IMR-90 (cell line): ENCODE measurements at regions not wholly inside any gene's neighbourhood (a gene's known extent, or its start where the extent isn't known, plus 50 kb on each side); places are given as distances from the start of the nearest gene placed in this dataset.

Experiments
- ATAC-seq: fragments of 200-7000 bp; cut with Tn5 transposase; 2 replicates; pipeline ENCODE4 v1.9.1; 2020; ENCODE audit warnings: low read depth, mild to moderate bottlenecking, moderate library complexity
- BruUV-seq: library from RNA; stranded (reverse); fragments of 400-500 nt; replicated peaks from 2 replicates; lab custom pipeline; 2021; lab: Mats Ljungman, UMichigan
- CTCF ChIA-PET: fragments of 300-600 bp; formaldehyde crosslinking; extraction: SDS; loops from one replicate; lab custom pipeline; 2021; ENCODE audit warnings: antibody characterized with exemption; lab: Yijun Ruan, JAX
- POLR2A ChIA-PET: fragments of 300-600 bp; sonication (Branson Sonifier 250); formaldehyde crosslinking; loops from one replicate; lab custom pipeline; 2022; ENCODE audit warnings: antibody characterized with exemption; ENCODE audit not compliant: unreplicated experiment; lab: Charles Lee
- DNase-seq: peaks from one replicate; pipeline ENCODE4 v3.0.0; 2013
- H2AFZ ChIP-seq: replicated peaks from 2 replicates; pipeline ENCODE3; 2013; ENCODE audit warnings: low read length, mild to moderate bottlenecking; ENCODE audit not compliant: poor library complexity
- H2AK5ac ChIP-seq: 2 replicates; pipeline ENCODE4 v1.6.1; 2013; ENCODE audit warnings: low read depth, low read length, inconsistent platforms
- H2AK9ac ChIP-seq: replicated peaks from 2 replicates; pipeline ENCODE3; 2013; ENCODE audit warnings: mild to moderate bottlenecking, low read depth, low read length, moderate library complexity; ENCODE audit not compliant: poor library complexity
- H2BK120ac ChIP-seq: 2 replicates; pipeline ENCODE4 v1.6.1; 2013; ENCODE audit warnings: low read depth, low read length, inconsistent platforms
- H2BK15ac ChIP-seq: 3 replicates; pipeline ENCODE4 v1.6.1; 2013; ENCODE audit warnings: low read depth, low read length, inconsistent platforms
- H2BK20ac ChIP-seq: 2 replicates; pipeline ENCODE4 v1.6.1; 2013; ENCODE audit warnings: low read depth, mild to moderate bottlenecking, inconsistent platforms, low read length, moderate library complexity
- H2BK5ac ChIP-seq: 2 replicates; pipeline ENCODE4 v1.6.1; 2013; ENCODE audit warnings: mild to moderate bottlenecking, low read depth, low read length, inconsistent platforms; ENCODE audit not compliant: poor library complexity, severe bottlenecking
- H3K14ac ChIP-seq: replicated peaks from 2 replicates; pipeline ENCODE4 v1.6.1; 2013; ENCODE audit warnings: low read depth, low read length, inconsistent platforms
- H3K18ac ChIP-seq: 2 replicates; pipeline ENCODE4 v1.6.1; 2013; ENCODE audit warnings: low read depth, low read length, control low read depth
- H3K23ac ChIP-seq: 2 replicates; pipeline ENCODE4 v1.6.1; 2013; ENCODE audit warnings: low read depth, low read length, inconsistent platforms
- H3K27ac ChIP-seq: 2 replicates; pipeline ENCODE4 v1.5.1; 2013; ENCODE audit warnings: mild to moderate bottlenecking, control low read depth, low read length; ENCODE audit not compliant: insufficient read depth
- H3K27me3 ChIP-seq: 2 replicates; pipeline ENCODE4 v1.6.1; 2013; ENCODE audit warnings: low read length; ENCODE audit not compliant: control insufficient read depth, insufficient read depth
- H3K36me3 ChIP-seq: 2 replicates; pipeline ENCODE4 v1.6.1; 2013; ENCODE audit warnings: low read length, mixed read lengths; ENCODE audit not compliant: control insufficient read depth, insufficient read depth
- H3K4ac ChIP-seq: 2 replicates; pipeline ENCODE4 v1.6.1; 2013; ENCODE audit warnings: low read depth, low read length, inconsistent platforms
- H3K4me1 ChIP-seq: 2 replicates; pipeline ENCODE4 v1.6.1; 2013; ENCODE audit warnings: low read length, mixed read lengths; ENCODE audit not compliant: control insufficient read depth, insufficient read depth
- H3K4me2 ChIP-seq: 2 replicates; pipeline ENCODE4 v1.6.1; 2013; ENCODE audit warnings: low read depth, mild to moderate bottlenecking, control low read depth, low read length, moderate library complexity
- H3K4me3 ChIP-seq: 2 replicates; pipeline ENCODE4 v1.5.1; 2013; ENCODE audit warnings: low read depth, mild to moderate bottlenecking, control low read depth, low read length, moderate library complexity; ENCODE audit not compliant: insufficient read depth
- H3K56ac ChIP-seq: 2 replicates; pipeline ENCODE4 v1.6.1; 2013; ENCODE audit warnings: low read length, inconsistent platforms; ENCODE audit not compliant: insufficient read depth; ENCODE audit errors: extremely low read depth
- H3K79me1 ChIP-seq, 2 experiments: 2 replicates each; pipeline ENCODE4 v1.6.1; 2013; ENCODE audit warnings: low read length in 2 of 2, inconsistent platforms in 1 of 2, low read depth in 1 of 2
- H3K9ac ChIP-seq: 2 replicates; pipeline ENCODE4 v1.6.1; 2013; ENCODE audit warnings: low read depth, low read length, control low read depth
- H3K9me1 ChIP-seq: 2 replicates; pipeline ENCODE4 v1.6.1; 2013; ENCODE audit warnings: low read length, inconsistent platforms; ENCODE audit not compliant: insufficient read depth
- H3K9me3 ChIP-seq: 2 replicates; pipeline ENCODE4 v1.6.1; 2013; ENCODE audit warnings: low read length; ENCODE audit not compliant: control insufficient read depth, insufficient read depth
- H4K20me1 ChIP-seq: 2 replicates; pipeline ENCODE4 v1.6.1; 2013; ENCODE audit warnings: low read length, inconsistent platforms; ENCODE audit not compliant: insufficient read depth
- H4K5ac ChIP-seq: 2 replicates; pipeline ENCODE4 v1.6.1; 2013; ENCODE audit warnings: mild to moderate bottlenecking, low read depth, low read length, control low read depth
- H4K8ac ChIP-seq, 2 experiments: 2 replicates each; pipeline ENCODE4 v1.6.1; 2013; ENCODE audit warnings: low read depth in 2 of 2, low read length in 2 of 2, control low read depth in 1 of 2, inconsistent platforms in 1 of 2
- H4K91ac ChIP-seq: 2 replicates; pipeline ENCODE4 v1.6.1; 2013; ENCODE audit warnings: low read depth, low read length, inconsistent platforms; ENCODE audit not compliant: insufficient read depth
- BHLHE40 ChIP-seq: fragments of 150-350 bp; IDR thresholded peaks from 2 replicates; pipeline ENCODE4 v1.6.1; 2016; ENCODE audit warnings: mild to moderate bottlenecking, low read depth, low read length
- CEBPB ChIP-seq: IDR thresholded peaks from 2 replicates; pipeline ENCODE4 v1.6.1; 2012; ENCODE audit warnings: low read depth, low read length, improper control_type of control experiment
- CHD1 ChIP-seq: IDR thresholded peaks from 2 replicates; pipeline ENCODE4 v1.6.1; 2012; ENCODE audit warnings: low read depth, low read length, improper control_type of control experiment
- FOS ChIP-seq: fragments of 150-350 bp; IDR thresholded peaks from 2 replicates; pipeline ENCODE4 v1.6.1; 2016; ENCODE audit warnings: low read depth, low read length
- MAFK ChIP-seq: IDR thresholded peaks from 2 replicates; pipeline ENCODE4 v1.6.1; 2012; ENCODE audit warnings: low read depth, low read length, improper control_type of control experiment
- MAZ ChIP-seq: IDR thresholded peaks from 2 replicates; pipeline ENCODE4 v1.6.1; 2012; ENCODE audit warnings: low read depth, mild to moderate bottlenecking, low read length, improper control_type of control experiment, moderate library complexity, borderline replicate concordance
- MXI1 ChIP-seq: IDR thresholded peaks from 2 replicates; pipeline ENCODE4 v1.6.1; 2012; ENCODE audit warnings: low read depth, mild to moderate bottlenecking, low read length, moderate library complexity, borderline replicate concordance
- NFE2L2 ChIP-seq: fragments of 150-350 bp; IDR thresholded peaks from 2 replicates; pipeline ENCODE4 v1.6.1; 2016; ENCODE audit warnings: low read depth, mild to moderate bottlenecking, low read length
- POLR2A ChIP-seq: IDR thresholded peaks from 2 replicates; pipeline ENCODE4 v1.6.1; 2012; ENCODE audit warnings: mild to moderate bottlenecking, low read depth, low read length
- RAD21 ChIP-seq: IDR thresholded peaks from 2 replicates; pipeline ENCODE4 v1.6.1; 2012; ENCODE audit warnings: low read length, improper control_type of control experiment
- RFX5 ChIP-seq: IDR thresholded peaks from 2 replicates; pipeline ENCODE4 v1.8.0; 2012; ENCODE audit warnings: low read depth, mild to moderate bottlenecking, low read length, moderate library complexity
- SMC3 ChIP-seq: fragments of 150-350 bp; IDR thresholded peaks from 2 replicates; pipeline ENCODE4 v1.6.1; 2016; ENCODE audit warnings: low read depth, mild to moderate bottlenecking, antibody characterized with exemption, low read length, moderate library complexity
- WGBS, 2 experiments: methylation state at CpG; one replicate each; pipeline versions ENCODE4 v1.1.5 to v1.1.7; 2013; ENCODE audit warnings: missing lambda C conversion rate in 2 of 2; ENCODE audit not compliant: insufficient read length in 1 of 2; ENCODE audit errors: extremely low coverage in 2 of 2; 5-methylcytosine and 5-hydroxymethylcytosine counted together
- dilution Hi-C: fragments of 300-500 bp; cut with HindIII; formaldehyde crosslinking; loops from one replicate; pipeline ENCODE4 v1.14.3; 2018; ENCODE audit warnings: low sequenced_read_pairs; ENCODE audit not compliant: unreplicated experiment
- in situ Hi-C: fragments of 300-500 bp; cut with MboI; formaldehyde crosslinking; loops from 3 replicates; pipeline ENCODE4 v1.14.3; 2019; ENCODE audit warnings: low sequenced_read_pairs, inconsistent platforms, mixed read lengths
- intact Hi-C: fragments of 100-400 bp; cut with micrococcal nuclease; formaldehyde crosslinking; loops from 2 replicates; pipeline ENCODE4 v1.10.0; 2022
- TF ChIP-seq, protein P1 (sequence below): fragments of 150-350 bp; IDR thresholded peaks from 2 replicates; pipeline ENCODE4 v1.6.1; 2016; ENCODE audit warnings: low read depth, mild to moderate bottlenecking, low read length, moderate library complexity, borderline replicate concordance
- TF ChIP-seq, protein P2 (sequence below): fragments of 150-350 bp; IDR thresholded peaks from 2 replicates; pipeline ENCODE4 v1.6.1; 2017; ENCODE audit warnings: mild to moderate bottlenecking, antibody characterized with exemption, low read length, low read depth
- TF ChIP-seq, protein P3 (sequence below): conservative IDR thresholded peaks from 2 replicates; pipeline ENCODE4 v1.5.1; 2012; ENCODE audit warnings: mild to moderate bottlenecking, low read depth, low read length, improper control_type of control experiment

DNA sequence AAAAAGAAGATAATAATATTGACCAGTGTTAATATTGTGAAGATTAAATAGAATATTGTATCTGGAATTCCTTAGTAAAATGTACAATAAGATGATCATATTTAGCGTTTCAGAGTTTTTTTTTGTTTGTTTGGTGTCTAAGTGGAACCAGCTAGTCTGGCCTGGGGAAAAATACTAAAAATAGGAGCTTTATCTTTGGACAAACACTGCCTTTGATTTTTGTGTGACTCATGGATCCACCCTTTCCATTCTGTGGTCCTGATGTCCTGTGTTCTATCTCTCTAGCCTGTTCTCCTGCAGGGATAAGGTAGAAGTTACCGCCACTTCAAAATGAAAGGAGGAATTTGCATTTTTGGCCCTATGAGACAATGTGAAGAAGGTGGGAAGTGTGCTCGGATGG lies 79.7 kb upstream of the CRBN start:
- H3K4me1 ChIP-seq, result no peaks in the 10 kb centered on the region
- no peaks in the 10 kb centered on the region for H3K79me1 ChIP-seq
- H2BK20ac ChIP-seq, result no peak overlapping the region
- H4K5ac ChIP-seq, result no peak overlapping the region
- no TSS peak for BruUV-seq
- no peak overlapping the region for H2BK5ac ChIP-seq
- H3K9me1 ChIP-seq, result no peaks in the 10 kb centered on the region
- H2AK9ac ChIP-seq, result no peak overlapping the region
- no peak overlapping the region for H3K9ac ChIP-seq
- H3K14ac ChIP-seq, result no peak overlapping the region
- no peak overlapping the region for H3K27ac ChIP-seq
- no peak overlapping the region for H3K4me2 ChIP-seq
- no peak overlapping the region for H3K4ac ChIP-seq
- H4K8ac ChIP-seq, result no peak overlapping the region
- H3K23ac ChIP-seq, result no peak overlapping the region
- dilution Hi-C loops, result no loop called here
- ATAC-seq (no peak), DNase-seq (no peak)
- H3K9me3 ChIP-seq, result peaks cover 7% of the 10 kb centered on the region
- intact Hi-C loops, result no loop called here
- no peak overlapping the region for H2AK5ac ChIP-seq
- WGBS, 2 experiments, result no CpG with 5 or more reads among the region's 3 CpGs
- H4K91ac ChIP-seq, result no peak overlapping the region
- H4K20me1 ChIP-seq, result no peaks in the 10 kb centered on the region
- ChIA-PET CTCF (no interaction called here), POLR2A (no interaction called here)
- H3K27me3 ChIP-seq, result no peaks in the 10 kb centered on the region
- no peak overlapping the region for H3K56ac ChIP-seq
- no peak overlapping the region for H2AFZ ChIP-seq
- H3K36me3 ChIP-seq, result no peaks in the 10 kb centered on the region
- no peak overlapping the region for H3K18ac ChIP-seq
- no peak overlapping the region for H2BK120ac ChIP-seq
- no peak overlapping the region for H3K4me3 ChIP-seq
- in situ Hi-C loops, result no loop called here
- H2BK15ac ChIP-seq, result no peak overlapping the region
- TF ChIP-seq RFX5 (no peak), NFE2L2 (no peak), MAFK (no peak), MAZ (no peak), CEBPB (no peak), RAD21 (no peak), SMC3 (no peak), MXI1 (no peak), BHLHE40 (no peak), FOS (no peak), POLR2A (no peak), CHD1 (no peak)
- TF ChIP-seq, protein P1, sequence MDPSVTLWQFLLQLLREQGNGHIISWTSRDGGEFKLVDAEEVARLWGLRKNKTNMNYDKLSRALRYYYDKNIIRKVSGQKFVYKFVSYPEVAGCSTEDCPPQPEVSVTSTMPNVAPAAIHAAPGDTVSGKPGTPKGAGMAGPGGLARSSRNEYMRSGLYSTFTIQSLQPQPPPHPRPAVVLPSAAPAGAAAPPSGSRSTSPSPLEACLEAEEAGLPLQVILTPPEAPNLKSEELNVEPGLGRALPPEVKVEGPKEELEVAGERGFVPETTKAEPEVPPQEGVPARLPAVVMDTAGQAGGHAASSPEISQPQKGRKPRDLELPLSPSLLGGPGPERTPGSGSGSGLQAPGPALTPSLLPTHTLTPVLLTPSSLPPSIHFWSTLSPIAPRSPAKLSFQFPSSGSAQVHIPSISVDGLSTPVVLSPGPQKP, result no peak
- TF ChIP-seq, protein P2, sequence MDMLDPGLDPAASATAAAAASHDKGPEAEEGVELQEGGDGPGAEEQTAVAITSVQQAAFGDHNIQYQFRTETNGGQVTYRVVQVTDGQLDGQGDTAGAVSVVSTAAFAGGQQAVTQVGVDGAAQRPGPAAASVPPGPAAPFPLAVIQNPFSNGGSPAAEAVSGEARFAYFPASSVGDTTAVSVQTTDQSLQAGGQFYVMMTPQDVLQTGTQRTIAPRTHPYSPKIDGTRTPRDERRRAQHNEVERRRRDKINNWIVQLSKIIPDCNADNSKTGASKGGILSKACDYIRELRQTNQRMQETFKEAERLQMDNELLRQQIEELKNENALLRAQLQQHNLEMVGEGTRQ, result no peak
- TF ChIP-seq, protein P3, sequence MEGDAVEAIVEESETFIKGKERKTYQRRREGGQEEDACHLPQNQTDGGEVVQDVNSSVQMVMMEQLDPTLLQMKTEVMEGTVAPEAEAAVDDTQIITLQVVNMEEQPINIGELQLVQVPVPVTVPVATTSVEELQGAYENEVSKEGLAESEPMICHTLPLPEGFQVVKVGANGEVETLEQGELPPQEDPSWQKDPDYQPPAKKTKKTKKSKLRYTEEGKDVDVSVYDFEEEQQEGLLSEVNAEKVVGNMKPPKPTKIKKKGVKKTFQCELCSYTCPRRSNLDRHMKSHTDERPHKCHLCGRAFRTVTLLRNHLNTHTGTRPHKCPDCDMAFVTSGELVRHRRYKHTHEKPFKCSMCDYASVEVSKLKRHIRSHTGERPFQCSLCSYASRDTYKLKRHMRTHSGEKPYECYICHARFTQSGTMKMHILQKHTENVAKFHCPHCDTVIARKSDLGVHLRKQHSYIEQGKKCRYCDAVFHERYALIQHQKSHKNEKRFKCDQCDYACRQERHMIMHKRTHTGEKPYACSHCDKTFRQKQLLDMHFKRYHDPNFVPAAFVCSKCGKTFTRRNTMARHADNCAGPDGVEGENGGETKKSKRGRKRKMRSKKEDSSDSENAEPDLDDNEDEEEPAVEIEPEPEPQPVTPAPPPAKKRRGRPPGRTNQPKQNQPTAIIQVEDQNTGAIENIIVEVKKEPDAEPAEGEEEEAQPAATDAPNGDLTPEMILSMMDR, result no peak
